Activated T-helper 1 cell treated with Interleukin-2 at 50 U/mL for 16 hours (primary cell): ENCODE measurements at regions not wholly inside any gene's neighbourhood (a gene's known extent, or its start where the extent isn't known, plus 50 kb on each side); places are given as distances from the start of the nearest gene placed in this dataset.

Source experiments
- DNase-seq: peaks from one replicate; pipeline ENCODE4 v3.0.0-alpha.2; 2020; ENCODE audit warnings: low read depth

DNA sequence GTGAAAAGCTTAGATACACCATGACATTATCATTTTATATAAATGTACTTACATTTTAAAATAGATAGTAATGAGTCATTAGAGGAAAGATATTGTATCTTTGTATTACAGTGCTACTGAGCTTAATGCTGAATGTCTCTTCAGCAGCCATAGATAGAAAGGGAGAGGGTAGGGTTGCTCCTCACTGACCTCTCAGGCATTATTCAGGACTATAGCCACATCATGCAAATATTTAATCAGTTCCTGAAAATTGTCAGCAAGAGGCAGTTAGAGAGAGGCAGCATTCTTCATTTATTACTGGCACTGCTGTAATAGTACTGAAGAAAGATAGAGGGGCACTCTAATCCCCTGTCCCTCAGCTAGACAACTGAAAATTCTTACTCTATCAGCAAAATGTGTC, 242.0 kb upstream of the TANK start:
- no peak for DNase-seq

GRCh38 chr2:160918906-160919503, 241.2 kb upstream of the TANK start:
- peak; percentile 2 for DNase-seq

- no peak for DNase-seq
These were observed 240.2 kb upstream of the TANK start for GRCh38 chr2:160920061-160920460.

DNA sequence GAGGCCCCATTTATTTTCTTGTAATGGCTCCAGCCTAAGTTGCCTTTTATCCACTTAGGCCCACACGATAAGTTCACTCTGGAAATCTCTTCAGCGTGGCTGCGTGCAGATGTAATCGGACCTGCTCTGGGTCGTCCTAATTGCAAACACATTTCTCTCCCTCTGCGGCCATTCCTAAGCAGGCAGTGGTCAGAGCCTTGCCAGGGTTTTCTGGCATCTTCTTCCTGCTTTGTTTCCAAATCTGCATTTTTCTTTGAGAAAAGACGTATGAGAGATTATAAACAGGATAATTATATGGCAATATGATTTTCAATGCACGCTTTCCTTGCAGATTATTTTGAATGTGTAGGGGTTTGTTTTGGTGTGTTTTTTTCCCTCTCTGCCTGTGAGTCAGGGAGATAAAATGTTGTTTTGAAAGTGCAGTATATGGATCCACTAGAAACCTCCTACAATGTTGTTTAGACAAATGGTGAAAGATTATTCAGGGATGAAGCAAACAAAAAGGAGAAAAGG, 239.4 kb upstream of the TANK start:
- no peak for DNase-seq

DNA sequence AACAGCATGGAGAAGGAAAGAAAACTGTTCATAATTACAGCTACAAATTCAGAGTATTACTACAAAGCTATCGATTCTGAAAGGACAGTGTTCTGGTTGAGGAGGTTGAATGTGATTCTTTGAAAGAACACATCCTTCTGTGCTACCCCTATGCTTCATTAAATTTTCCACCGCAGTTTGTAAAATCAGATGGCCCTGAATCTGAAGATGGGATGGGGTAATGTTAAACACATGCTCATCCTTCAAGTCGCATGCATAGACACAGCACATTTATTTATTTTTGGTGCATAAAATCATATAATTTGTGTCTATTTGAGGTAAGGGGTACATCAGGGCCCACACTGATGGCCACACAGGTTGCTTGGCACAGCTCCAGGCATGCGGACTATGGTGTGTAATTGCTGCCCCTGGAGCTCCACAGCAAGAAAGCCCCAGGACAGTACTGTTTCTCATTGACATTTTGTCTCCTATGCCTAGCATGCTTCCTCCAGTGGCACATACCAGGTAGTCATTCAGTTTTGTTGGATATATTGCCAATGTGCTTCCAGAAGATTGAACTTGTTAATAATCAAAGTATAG, 238.8 kb upstream of the TANK start:
- DNase-seq, result no peak

- no peak for DNase-seq
These were observed 235.3 kb upstream of the TANK start for GRCh38 chr2:160924936-160925353.

- DNase-seq, result no peak
These were observed 234.3 kb upstream of the TANK start for GRCh38 chr2:160925956-160926355.

- DNase-seq, result no peak
These were observed 232.9 kb upstream of the TANK start for GRCh38 chr2:160927324-160927723.

- DNase-seq, result no peak
These were observed 231.3 kb upstream of the TANK start for GRCh38 chr2:160928854-160929301.

DNA sequence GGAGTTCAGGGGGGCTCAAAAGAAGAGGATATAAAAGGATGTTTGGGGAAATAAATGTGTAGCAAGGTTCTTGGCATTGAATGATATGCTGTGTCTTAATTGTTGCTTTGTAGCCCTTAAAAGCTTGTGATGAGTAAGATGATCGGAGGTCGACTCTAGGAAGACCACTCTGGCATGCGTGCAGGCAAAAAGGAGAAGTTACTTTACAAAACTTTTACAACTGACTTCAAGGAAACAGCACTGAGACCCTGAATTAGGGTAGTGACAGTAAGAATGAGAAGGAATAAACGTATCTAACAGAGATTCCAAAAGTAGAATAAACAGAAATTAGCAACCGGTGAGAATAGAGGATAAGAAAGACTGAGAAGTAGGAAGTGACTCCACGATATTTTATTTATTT, 228.7 kb upstream of the TANK start:
- no peak for DNase-seq

GRCh38 chr2:160932960-160933359, 227.3 kb upstream of the TANK start:
- no peak for DNase-seq

DNA sequence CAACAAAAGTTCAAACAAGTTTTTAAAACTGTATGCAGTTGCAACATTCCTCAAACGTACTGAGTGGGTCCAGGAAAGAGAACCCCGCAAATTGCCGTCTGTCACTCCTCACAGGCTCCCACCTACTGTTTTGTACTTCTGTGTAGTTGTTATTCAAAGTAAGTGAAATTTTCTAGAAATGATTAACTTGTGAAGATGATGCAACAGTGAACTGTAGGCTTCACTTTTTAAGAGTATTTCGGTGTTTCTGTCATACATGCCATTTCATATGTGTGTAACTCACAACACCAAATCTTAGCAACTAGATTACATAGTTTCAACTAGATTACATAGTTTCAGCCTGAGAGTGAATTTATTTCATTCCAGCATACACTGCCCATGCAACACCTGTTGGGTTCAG, 226.0 kb upstream of the TANK start:
- no peak for DNase-seq

DNA sequence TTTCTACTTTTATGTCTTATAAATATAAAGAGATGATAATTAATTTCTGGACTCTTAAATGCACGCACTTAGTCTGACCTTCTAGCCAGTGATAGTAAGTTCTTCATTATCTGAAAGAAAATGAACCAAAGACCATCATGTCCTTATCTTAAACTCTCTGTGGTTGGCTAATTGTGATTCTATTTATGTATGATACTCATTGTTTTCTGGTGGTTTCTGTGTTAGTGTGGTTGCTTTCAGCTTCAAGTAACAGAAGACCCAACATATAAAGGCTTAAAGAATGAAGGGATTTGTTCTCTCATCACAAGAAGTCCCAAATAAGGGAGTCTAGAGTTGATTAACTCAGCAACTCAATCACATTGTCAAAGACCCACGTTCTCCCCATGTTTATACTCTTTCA, 225.2 kb upstream of the TANK start:
- no peak for DNase-seq

- DNase-seq, result no peak
These were observed 224.0 kb upstream of the TANK start for GRCh38 chr2:160936044-160936806.

GRCh38 chr2:160940271-160940670, 220.0 kb upstream of the TANK start:
- no peak for DNase-seq

GRCh38 chr2:160940699-160941098, 219.5 kb upstream of the TANK start:
- no peak for DNase-seq

- DNase-seq, result no peak
These were observed 218.9 kb upstream of the TANK start for GRCh38 chr2:160941290-160941846.

- no peak for DNase-seq
These were observed 217.6 kb upstream of the TANK start for GRCh38 chr2:160942476-160943142.

- DNase-seq, result no peak
These were observed 216.8 kb upstream of the TANK start for GRCh38 chr2:160943414-160943813.

DNA sequence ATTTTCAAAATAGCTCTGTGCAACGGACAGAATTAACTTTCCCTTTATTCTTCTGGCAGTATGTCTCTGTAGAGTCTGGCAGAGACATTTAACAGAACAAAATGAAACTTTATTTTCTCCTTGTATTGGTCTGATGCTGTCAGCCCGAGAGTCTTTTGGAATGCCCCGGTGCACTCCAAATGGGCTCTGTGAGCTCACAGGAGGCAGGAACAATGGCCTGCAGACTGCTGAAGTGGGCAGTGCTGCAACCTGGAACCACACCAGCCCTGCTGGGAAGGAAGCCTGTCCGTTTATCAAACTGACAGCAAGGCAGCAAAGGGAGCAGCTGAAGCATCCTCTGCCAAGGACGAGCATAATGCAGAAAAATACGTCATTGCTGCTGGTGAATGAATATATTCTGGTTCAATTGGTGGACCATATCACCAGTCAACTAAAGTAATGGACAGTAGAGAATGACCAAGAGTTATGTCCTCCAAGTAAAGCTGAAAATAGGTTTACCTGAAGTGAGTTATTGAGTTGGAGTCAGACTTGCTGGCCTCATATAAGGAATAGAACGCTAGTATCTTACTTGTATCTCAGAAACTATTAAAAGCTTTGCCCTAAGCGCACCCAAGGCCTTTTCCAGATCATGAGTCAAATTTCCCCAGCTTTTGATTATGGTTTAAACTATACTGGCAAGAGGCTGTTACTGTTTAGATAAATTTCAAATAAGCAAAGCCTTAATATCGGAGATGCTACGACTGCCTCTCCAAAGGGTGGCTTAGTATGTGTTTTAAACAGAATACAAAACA, 207.6 kb upstream of the TANK start:
- DNase-seq, result no peak

GRCh38 chr2:160955578-160955977, 204.7 kb upstream of the TANK start:
- no peak for DNase-seq
